PFSK-1 (cell line): ENCODE measurements at regions not wholly inside any gene's neighbourhood (a gene's known extent, or its start where the extent isn't known, plus 50 kb on each side); places are given as distances from the start of the nearest gene placed in this dataset.

Experiments
- FOXP2 ChIP-seq: optimal IDR thresholded peaks from 2 replicates; pipeline ENCODE3; 2011; ENCODE audit warnings: borderline replicate concordance, control low read depth, inconsistent platforms; ENCODE audit not compliant: insufficient read depth; ENCODE audit errors: extremely low read length, extremely low read depth
- POLR2AphosphoS5 ChIP-seq: IDR thresholded peaks from 2 replicates; pipeline ENCODE4 v1.6.1; 2012; ENCODE audit warnings: low read depth, mild to moderate bottlenecking, control low read depth, low read length, moderate library complexity
- REST ChIP-seq, 2 experiments: IDR thresholded peaks; 2 replicates each; pipeline versions ENCODE4 v1.6.1 to v1.8.0; 2011 to 2012; ENCODE audit warnings: low read depth in 2 of 2, low read length in 2 of 2, control low read depth in 1 of 2, inconsistent platforms in 1 of 2, mild to moderate bottlenecking in 1 of 2, moderate library complexity in 1 of 2; ENCODE audit not compliant: insufficient read depth in 1 of 2
- SIN3A ChIP-seq: IDR thresholded peaks from 2 replicates; pipeline ENCODE4 v1.6.1; 2012; ENCODE audit warnings: mild to moderate bottlenecking, low read length, moderate library complexity, borderline replicate concordance; ENCODE audit not compliant: insufficient read depth
- TAF1 ChIP-seq: IDR thresholded peaks from 2 replicates; pipeline ENCODE4 v1.6.1; 2012; ENCODE audit warnings: low read length, control low read depth, borderline replicate concordance; ENCODE audit not compliant: insufficient read depth

- TF ChIP-seq REST (IDR thresholded peaks at IDR 0.05; ENCODE audit: insufficient read depth in 1 of 2, low read depth in 2 of 2, low read length in 2 of 2) (no peak), TAF1 (no peak), SIN3A (no peak), POLR2AphosphoS5 (no peak), FOXP2 (no peak)
These were observed 175.8 kb downstream of the PTGER3 start for GRCh38 chr1:70871790-70872189.

- TF ChIP-seq FOXP2 (no peak), POLR2AphosphoS5 (no peak), REST (IDR thresholded peaks at IDR 0.05; ENCODE audit: insufficient read depth in 1 of 2, low read depth in 2 of 2, low read length in 2 of 2) (no peak), TAF1 (no peak), SIN3A (no peak)
These were observed 173.6 kb downstream of the PTGER3 start for GRCh38 chr1:70874063-70874462.

- TF ChIP-seq FOXP2 (no peak), TAF1 (no peak), POLR2AphosphoS5 (no peak), SIN3A (no peak), REST (IDR thresholded peaks at IDR 0.05; ENCODE audit: insufficient read depth in 1 of 2, low read depth in 2 of 2, low read length in 2 of 2) (no peak)
These were observed 172.8 kb downstream of the PTGER3 start for GRCh38 chr1:70874818-70875217.

- TF ChIP-seq FOXP2 (no peak), TAF1 (no peak), SIN3A (no peak), POLR2AphosphoS5 (no peak), REST (IDR thresholded peaks at IDR 0.05; ENCODE audit: insufficient read depth in 1 of 2, low read depth in 2 of 2, low read length in 2 of 2) (no peak)
These were observed 170.3 kb downstream of the PTGER3 start for GRCh38 chr1:70877343-70877742.

- TF ChIP-seq REST (IDR thresholded peaks at IDR 0.05; ENCODE audit: insufficient read depth in 1 of 2, low read depth in 2 of 2, low read length in 2 of 2), result no peak
- no peak for TF ChIP-seq TAF1
- no peak for TF ChIP-seq POLR2AphosphoS5
- TF ChIP-seq FOXP2, result no peak
- no peak for TF ChIP-seq SIN3A
These were observed 159.7 kb downstream of the PTGER3 start for GRCh38 chr1:70887936-70888335.
